GM23338 (cell line): ENCODE measurements at regions not wholly inside any gene's neighbourhood (a gene's known extent, or its start where the extent isn't known, plus 50 kb on each side); places are given as distances from the start of the nearest gene placed in this dataset.

Source experiments
- ATAC-seq: fragments of 200-7000 bp; cut with Tn5 transposase; 3 replicates; pipeline ENCODE4 v1.9.1; 2020
- DNase-seq: peaks from one replicate; pipeline ENCODE4 v3.0.0-alpha.2; 2015; ENCODE audit warnings: low spot score
- H2AFZ ChIP-seq: fragments of 200-600 bp; sonication (generic); 2 replicates; pipeline ENCODE4 v1.8.0; 2016; ENCODE audit warnings: antibody characterized with exemption, mild to moderate bottlenecking, moderate library complexity
- H3F3A ChIP-seq: fragments of 200-600 bp; sonication (generic); replicated peaks from 2 replicates; pipeline ENCODE4 v1.8.0; 2017; ENCODE audit warnings: antibody characterized with exemption, mixed run types, low read depth
- H3K27ac ChIP-seq: fragments of 200-600 bp; sonication (generic); 2 replicates; pipeline ENCODE4 v1.6.1; 2016; ENCODE audit warnings: low read depth
- H3K27me3 ChIP-seq: fragments of 200-600 bp; sonication (generic); 2 replicates; pipeline ENCODE4 v1.8.0; 2016; ENCODE audit warnings: mild to moderate bottlenecking, mixed run types, moderate library complexity; ENCODE audit not compliant: insufficient read depth
- H3K36me3 ChIP-seq: fragments of 200-600 bp; sonication (generic); 2 replicates; pipeline ENCODE4 v1.8.0; 2016; ENCODE audit warnings: mild to moderate bottlenecking; ENCODE audit not compliant: insufficient read depth
- H3K4me1 ChIP-seq: fragments of 200-600 bp; sonication (generic); 2 replicates; pipeline ENCODE4 v1.8.0; 2016; ENCODE audit warnings: mild to moderate bottlenecking, moderate library complexity; ENCODE audit not compliant: insufficient read depth
- H3K4me2 ChIP-seq: fragments of 200-600 bp; sonication (generic); 2 replicates; pipeline ENCODE4 v1.7.1; 2017; ENCODE audit warnings: mixed run types
- H3K4me3 ChIP-seq: fragments of 200-600 bp; sonication (generic); 2 replicates; pipeline ENCODE4 v1.6.1; 2016; ENCODE audit warnings: mixed run types
- H3K79me2 ChIP-seq: fragments of 200-600 bp; sonication (generic); replicated peaks from 2 replicates; pipeline ENCODE4 v1.8.0; 2017; ENCODE audit warnings: mild to moderate bottlenecking; ENCODE audit not compliant: insufficient read depth
- H3K9me2 ChIP-seq: fragments of 200-600 bp; sonication (generic); 2 replicates; pipeline ENCODE4 v1.8.0; 2017; ENCODE audit not compliant: insufficient read depth
- H4K20me1 ChIP-seq: fragments of 200-600 bp; sonication (generic); replicated peaks from 2 replicates; pipeline ENCODE4 v1.8.0; 2017; ENCODE audit warnings: mild to moderate bottlenecking; ENCODE audit not compliant: insufficient read depth
- H3K27ac Mint-ChIP-seq: 2 replicates; pipeline ENCODE4 v1.8.0; 2020; ENCODE audit warnings: inconsistent platforms, mild to moderate bottlenecking, moderate library complexity, mixed read lengths
- H3K27me3 Mint-ChIP-seq: 3 replicates; pipeline ENCODE4 v1.8.0; 2022; ENCODE audit warnings: low read depth, mild to moderate bottlenecking, moderate library complexity, mixed read lengths, inconsistent platforms; ENCODE audit not compliant: insufficient read depth, poor library complexity
- H3K36me3 Mint-ChIP-seq: 3 replicates; pipeline ENCODE4 v1.8.0; 2021; ENCODE audit warnings: low read depth, mild to moderate bottlenecking, inconsistent platforms, moderate library complexity, mixed read lengths
- H3K4me1 Mint-ChIP-seq: 3 replicates; pipeline ENCODE4 v1.8.0; 2020; ENCODE audit warnings: mild to moderate bottlenecking, inconsistent platforms, mixed read lengths
- H3K4me3 Mint-ChIP-seq: 3 replicates; pipeline ENCODE4 v1.8.0; 2021; ENCODE audit warnings: moderate library complexity, mild to moderate bottlenecking, inconsistent platforms, mixed read lengths
- H3K9me3 Mint-ChIP-seq: 3 replicates; pipeline ENCODE4 v1.8.0; 2020; ENCODE audit warnings: moderate library complexity, mild to moderate bottlenecking, inconsistent platforms, mixed read lengths
- CTCF ChIP-seq, 2 experiments: fragments of 200-600 bp in 1 of 2; sonication (generic) in 1 of 2; conservative IDR thresholded peaks; 2 replicates each; pipeline versions ENCODE4 v1.5.1 to v1.6.1; 2016 to 2017; ENCODE audit warnings: antibody characterized with exemption in 2 of 2, low read depth in 2 of 2, mild to moderate bottlenecking in 2 of 2, moderate library complexity in 1 of 2
- ETS1 ChIP-seq: IDR thresholded peaks from 2 replicates; pipeline ENCODE4 v1.6.1; 2016; ENCODE audit warnings: antibody characterized with exemption
- NANOG ChIP-seq: IDR thresholded peaks from 2 replicates; pipeline ENCODE4 v1.6.1; 2016; ENCODE audit warnings: antibody characterized with exemption, borderline replicate concordance
- STAT1 ChIP-seq: IDR thresholded peaks from one replicate; pipeline ENCODE4 v1.6.1; 2016; ENCODE audit warnings: antibody characterized with exemption; ENCODE audit not compliant: unreplicated experiment
- ZNF331 ChIP-seq: fragments of 250-450 bp; sonication (Bioruptor Pico); IDR thresholded peaks from 2 replicates; pipeline ENCODE4 v1.5.0; 2020; ENCODE audit warnings: low read depth, mild to moderate bottlenecking, moderate library complexity
- ZNF462 ChIP-seq: fragments of 250-450 bp; sonication (Bioruptor Pico); IDR thresholded peaks from 2 replicates; pipeline ENCODE4 v1.5.0; 2020; ENCODE audit warnings: mild to moderate bottlenecking, moderate library complexity

GRCh38 chr5:104024538-104024937 is 461.9 kb upstream of the NUDT12 start (continued):
- TF ChIP-seq ZNF462 (CRISPR knock-in tag) (no peak), ZNF331 (CRISPR knock-in tag) (no peak), ETS1 (no peak), CTCF (conservative IDR thresholded peaks at IDR 0.05; ENCODE audit: low read depth in 2 of 2) (no peak)

- no peak overlapping the region for H3K27ac ChIP-seq
- H3K79me2 ChIP-seq, result no peaks in the 10 kb centered on the region
- H3K4me3 ChIP-seq, result no peak overlapping the region
- H3F3A ChIP-seq, result no peaks in the 10 kb centered on the region
- no peaks in the 10 kb centered on the region for H3K4me1 ChIP-seq
- H3K27ac Mint-ChIP-seq, result no peak overlapping the region
- H3K27me3 ChIP-seq, result no peaks in the 10 kb centered on the region
- DNase-seq (no peak), ATAC-seq (no peak)
- H3K4me1 Mint-ChIP-seq, result no peaks in the 10 kb centered on the region
- H3K9me2 ChIP-seq, result no peaks in the 10 kb centered on the region; the same call in 1 of the 2 replicates
- H3K36me3 Mint-ChIP-seq, result peaks cover 29% of the 10 kb centered on the region; the same call in 2 of the 3 replicates
- peaks cover 12% of the 10 kb centered on the region for H3K36me3 ChIP-seq
- peaks cover 2% of the 10 kb centered on the region for H3K27me3 Mint-ChIP-seq
- peaks cover 40% of the 10 kb centered on the region for H3K9me3 Mint-ChIP-seq
- H4K20me1 ChIP-seq, result no peaks in the 10 kb centered on the region
- no peak overlapping the region for H3K4me3 Mint-ChIP-seq
- no peak overlapping the region for H2AFZ ChIP-seq
- H3K4me2 ChIP-seq, result no peak overlapping the region
- TF ChIP-seq ZNF462 (CRISPR knock-in tag) (no peak), ZNF331 (CRISPR knock-in tag) (no peak), STAT1 (no peak), NANOG (no peak)
Observed at GRCh38 chr5:104023739-104024138, 461.1 kb upstream of the NUDT12 start.
